ENCODE measurements at regions not wholly inside any gene's neighbourhood (a gene's known extent, or its start where the extent isn't known, plus 50 kb on each side); places are given as distances from the start of the nearest gene placed in this dataset.

DNA sequence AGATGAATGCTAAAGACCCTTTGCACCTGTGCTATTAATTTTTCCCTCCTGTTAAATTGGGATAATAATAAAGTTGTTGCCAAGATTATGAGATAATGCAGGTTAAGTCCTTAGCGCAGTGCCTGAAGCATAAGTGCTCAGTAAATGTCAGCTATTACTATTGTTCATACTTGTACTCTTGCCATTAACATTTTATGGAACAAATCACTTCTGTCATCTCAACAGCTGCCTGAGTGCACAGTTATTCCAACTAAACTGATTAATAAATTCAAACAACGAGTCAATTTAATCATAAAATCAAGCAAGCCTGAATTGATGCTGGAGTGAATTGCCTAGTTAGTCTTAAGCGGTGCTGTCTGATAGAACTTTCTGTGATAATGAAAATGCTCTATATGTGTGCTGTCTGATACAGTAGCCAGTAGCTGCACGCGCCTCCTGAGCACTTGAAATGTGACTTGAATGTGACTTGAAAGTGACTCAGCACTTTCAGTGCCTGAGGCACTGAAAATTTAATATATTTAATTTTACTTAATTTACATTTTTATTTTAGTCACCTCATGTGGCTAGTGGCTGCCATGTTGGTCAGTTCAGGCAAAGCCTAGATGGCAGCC is 198.7 kb upstream of the PFN2 start:
- no peak for DNase-seq
- TF ChIP-seq, protein P1, sequence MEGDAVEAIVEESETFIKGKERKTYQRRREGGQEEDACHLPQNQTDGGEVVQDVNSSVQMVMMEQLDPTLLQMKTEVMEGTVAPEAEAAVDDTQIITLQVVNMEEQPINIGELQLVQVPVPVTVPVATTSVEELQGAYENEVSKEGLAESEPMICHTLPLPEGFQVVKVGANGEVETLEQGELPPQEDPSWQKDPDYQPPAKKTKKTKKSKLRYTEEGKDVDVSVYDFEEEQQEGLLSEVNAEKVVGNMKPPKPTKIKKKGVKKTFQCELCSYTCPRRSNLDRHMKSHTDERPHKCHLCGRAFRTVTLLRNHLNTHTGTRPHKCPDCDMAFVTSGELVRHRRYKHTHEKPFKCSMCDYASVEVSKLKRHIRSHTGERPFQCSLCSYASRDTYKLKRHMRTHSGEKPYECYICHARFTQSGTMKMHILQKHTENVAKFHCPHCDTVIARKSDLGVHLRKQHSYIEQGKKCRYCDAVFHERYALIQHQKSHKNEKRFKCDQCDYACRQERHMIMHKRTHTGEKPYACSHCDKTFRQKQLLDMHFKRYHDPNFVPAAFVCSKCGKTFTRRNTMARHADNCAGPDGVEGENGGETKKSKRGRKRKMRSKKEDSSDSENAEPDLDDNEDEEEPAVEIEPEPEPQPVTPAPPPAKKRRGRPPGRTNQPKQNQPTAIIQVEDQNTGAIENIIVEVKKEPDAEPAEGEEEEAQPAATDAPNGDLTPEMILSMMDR (IDR thresholded peaks at IDR 0.05; ENCODE audit: insufficient read depth in 1 of 2, low read depth in 1 of 2, low read length in 1 of 2, severe bottlenecking in 1 of 2, unreplicated experiment in 1 of 2), result no peak
- ChIA-PET POLR2A (no interaction called here), CTCF (no interaction called here)
- no TSS peak for BruUV-seq (replicated peaks)
- Histone ChIP-seq H3K4me3 (ENCODE audit: low read depth, low read length) (no peak overlapping the region), H3K27me3 (replicated peaks; ENCODE audit: control insufficient read depth, insufficient read depth, low read length) (no peaks in the 10 kb centered on the region; the same call in 1 of the 2 replicates), H3K36me3 (ENCODE audit: control insufficient read depth, insufficient read depth, low read length) (no peaks in the 10 kb centered on the region), H3K4me1 (no peaks in the 10 kb centered on the region), H3K9me3 (no peaks in the 10 kb centered on the region)
- no peaks in the 10 kb centered on the region for H3K9me3 Mint-ChIP-seq (ENCODE audit: unreplicated experiment)
- intact Hi-C loops (cut with micrococcal nuclease; ENCODE audit: unreplicated experiment), result no loop called here
- no peak overlapping the region for H3K4me3 Mint-ChIP-seq (ENCODE audit: unreplicated experiment)
- H3K4me1 Mint-ChIP-seq (ENCODE audit: low read depth, unreplicated experiment), result no peaks in the 10 kb centered on the region
- H3K27ac Mint-ChIP-seq (ENCODE audit: unreplicated experiment), result no peak overlapping the region
- H3K27me3 Mint-ChIP-seq (ENCODE audit: insufficient read depth, unreplicated experiment), result peaks cover 7% of the 10 kb centered on the region
- no peaks in the 10 kb centered on the region for H3K36me3 Mint-ChIP-seq (ENCODE audit: insufficient read depth, unreplicated experiment)

DNA sequence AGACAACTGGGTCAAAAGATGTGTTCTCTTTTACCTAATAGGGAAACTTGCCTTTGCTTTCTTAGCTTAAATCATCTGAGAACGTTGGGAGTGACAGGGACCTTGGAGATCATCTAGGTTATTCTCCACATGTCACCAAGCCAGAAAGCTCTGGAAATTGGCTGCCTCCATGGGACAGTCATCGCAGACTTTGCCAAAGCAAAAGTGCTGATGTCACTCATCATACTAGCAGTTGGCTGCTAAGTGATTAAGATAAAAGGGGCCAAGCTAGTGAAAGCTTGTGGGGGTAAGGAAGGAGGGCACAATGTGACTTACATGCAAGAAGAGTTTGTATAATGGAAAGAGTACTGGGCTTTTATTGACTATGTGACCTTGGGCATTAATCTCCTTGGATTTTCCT is 198.0 kb upstream of the PFN2 start:
- CTCF ChIA-PET, result no interaction called here

DNA sequence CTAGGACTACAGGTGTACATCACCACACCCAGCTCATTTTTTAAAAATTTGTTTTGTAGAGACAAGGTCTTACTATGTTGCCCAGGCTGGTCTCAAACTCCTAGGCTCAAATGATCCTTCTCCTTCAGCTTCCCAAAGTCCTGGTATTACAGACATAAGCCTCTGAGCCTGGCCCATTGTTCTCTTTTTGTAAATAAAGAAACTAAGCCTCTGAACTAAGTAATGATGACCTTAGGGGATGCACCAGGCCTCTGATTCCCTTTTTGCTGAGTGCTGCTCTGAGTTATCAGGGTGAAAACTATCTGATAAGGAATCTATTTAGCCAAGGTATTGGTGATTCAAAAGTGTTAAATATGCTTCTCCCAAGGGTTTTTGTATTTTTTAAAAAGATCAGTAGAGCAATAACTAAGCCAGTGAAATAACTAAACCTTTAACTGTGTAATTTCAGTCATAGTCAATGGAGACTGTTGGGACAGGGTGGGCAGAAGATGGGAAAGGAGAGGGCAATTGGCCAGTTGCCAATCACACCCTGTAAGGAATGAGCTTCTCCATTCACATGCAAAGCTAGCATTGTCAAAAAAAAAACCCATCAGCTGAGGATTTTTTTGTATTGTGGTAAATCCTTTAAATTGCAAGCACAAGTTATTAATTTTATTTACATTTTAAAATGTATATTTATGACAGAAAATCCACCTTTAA is 194.8 kb upstream of the PFN2 start:
- no peaks in the 10 kb centered on the region for H3K9me3 Mint-ChIP-seq (ENCODE audit: unreplicated experiment)
- Histone ChIP-seq H3K36me3 (ENCODE audit: control insufficient read depth, insufficient read depth, low read length) (no peaks in the 10 kb centered on the region), H3K27me3 (replicated peaks; ENCODE audit: control insufficient read depth, insufficient read depth, low read length) (no peaks in the 10 kb centered on the region), H3K4me1 (no peaks in the 10 kb centered on the region), H3K9me3 (no peaks in the 10 kb centered on the region), H3K4me3 (ENCODE audit: low read depth, low read length) (no peak overlapping the region)
- peaks cover 5% of the 10 kb centered on the region for H3K27me3 Mint-ChIP-seq (ENCODE audit: insufficient read depth, unreplicated experiment)
- no TSS peak for BruUV-seq (replicated peaks)
- H3K4me3 Mint-ChIP-seq (ENCODE audit: unreplicated experiment), result no peak overlapping the region
- CTCF ChIA-PET, result no interaction called here
- intact Hi-C loops (cut with micrococcal nuclease; ENCODE audit: unreplicated experiment), result no loop called here
- POLR2A ChIA-PET, result no interaction called here
- TF ChIP-seq, protein P1 (IDR thresholded peaks at IDR 0.05; ENCODE audit: insufficient read depth in 1 of 2, low read depth in 1 of 2, low read length in 1 of 2, severe bottlenecking in 1 of 2, unreplicated experiment in 1 of 2), result no peak
- H3K36me3 Mint-ChIP-seq (ENCODE audit: insufficient read depth, unreplicated experiment), result no peaks in the 10 kb centered on the region
- DNase-seq, result no peak
- H3K4me1 Mint-ChIP-seq (ENCODE audit: low read depth, unreplicated experiment), result no peaks in the 10 kb centered on the region
- no peak overlapping the region for H3K27ac Mint-ChIP-seq (ENCODE audit: unreplicated experiment)

More for the DNA sequence above, 198.0 kb upstream of the PFN2 start:
- POLR2A ChIA-PET, result no interaction called here
- Histone ChIP-seq H3K9me3 (no peaks in the 10 kb centered on the region), H3K27me3 (replicated peaks; ENCODE audit: control insufficient read depth, insufficient read depth, low read length) (no peaks in the 10 kb centered on the region; the same call in 1 of the 2 replicates), H3K36me3 (ENCODE audit: control insufficient read depth, insufficient read depth, low read length) (no peaks in the 10 kb centered on the region), H3K4me3 (ENCODE audit: low read depth, low read length) (no peak overlapping the region), H3K4me1 (no peaks in the 10 kb centered on the region)
- Mint-ChIP-seq H3K27ac (ENCODE audit: unreplicated experiment) (no peak overlapping the region), H3K4me3 (ENCODE audit: unreplicated experiment) (no peak overlapping the region), H3K4me1 (ENCODE audit: low read depth, unreplicated experiment) (no peaks in the 10 kb centered on the region), H3K27me3 (ENCODE audit: insufficient read depth, unreplicated experiment) (peaks cover 6% of the 10 kb centered on the region), H3K36me3 (ENCODE audit: insufficient read depth, unreplicated experiment) (no peaks in the 10 kb centered on the region), H3K9me3 (ENCODE audit: unreplicated experiment) (no peaks in the 10 kb centered on the region)
- DNase-seq, result no peak
- TF ChIP-seq, protein P1 (IDR thresholded peaks at IDR 0.05; ENCODE audit: insufficient read depth in 1 of 2, low read depth in 1 of 2, low read length in 1 of 2, severe bottlenecking in 1 of 2, unreplicated experiment in 1 of 2), result no peak
- BruUV-seq (replicated peaks), result no TSS peak
- intact Hi-C loops (cut with micrococcal nuclease; ENCODE audit: unreplicated experiment), result no loop called here
